Smooth muscle cell (in vitro differentiated cells): ENCODE measurements at regions not wholly inside any gene's neighbourhood (a gene's known extent, or its start where the extent isn't known, plus 50 kb on each side); places are given as distances from the start of the nearest gene placed in this dataset.

Source experiments
- DNase-seq: peaks from one replicate; lab custom pipeline; 2025; ENCODE audit not compliant: unreplicated experiment; lab: John Stamatoyannopoulos, UW
- H2AFZ ChIP-seq: fragments of 200-600 bp; sonication (generic); 2 replicates; pipeline ENCODE4 v1.6.0; 2016; ENCODE audit warnings: antibody characterized with exemption, low read depth, mild to moderate bottlenecking
- H3F3A ChIP-seq: fragments of 200-600 bp; sonication (generic); 2 replicates; pipeline ENCODE4 v1.6.0; 2017; ENCODE audit warnings: antibody characterized with exemption, low read depth
- H3K27ac ChIP-seq: fragments of 200-600 bp; sonication (generic); 2 replicates; pipeline ENCODE4 v1.5.1; 2016; ENCODE audit warnings: low read depth, mild to moderate bottlenecking
- H3K27me3 ChIP-seq: fragments of 200-600 bp; sonication (generic); 2 replicates; pipeline ENCODE4 v1.6.1; 2016; ENCODE audit warnings: low read depth, mild to moderate bottlenecking
- H3K36me3 ChIP-seq: fragments of 200-600 bp; sonication (generic); 2 replicates; pipeline ENCODE4 v1.5.1; 2016; ENCODE audit warnings: low read depth
- H3K4me1 ChIP-seq: fragments of 200-600 bp; sonication (generic); 2 replicates; pipeline ENCODE4 v1.5.1; 2016; ENCODE audit warnings: low read depth
- H3K4me2 ChIP-seq: fragments of 200-600 bp; sonication (generic); 2 replicates; pipeline ENCODE4 v1.6.0; 2016; ENCODE audit warnings: mild to moderate bottlenecking
- H3K4me3 ChIP-seq: fragments of 200-600 bp; sonication (generic); 2 replicates; pipeline ENCODE4 v1.5.1; 2016; ENCODE audit warnings: mild to moderate bottlenecking
- H3K79me2 ChIP-seq: fragments of 200-600 bp; sonication (generic); 2 replicates; pipeline ENCODE4 v1.6.0; 2016; ENCODE audit warnings: low read depth, mild to moderate bottlenecking
- H3K9ac ChIP-seq: fragments of 200-600 bp; sonication (generic); 2 replicates; pipeline ENCODE4 v1.6.0; 2016; ENCODE audit warnings: low read depth
- H3K9me3 ChIP-seq: fragments of 200-600 bp; sonication (generic); replicated peaks from 2 replicates; pipeline ENCODE4 v1.5.1; 2016; ENCODE audit warnings: low read depth
- H4K20me1 ChIP-seq: fragments of 200-600 bp; sonication (generic); 2 replicates; pipeline ENCODE4 v1.6.0; 2016; ENCODE audit warnings: low read depth
- WGBS: methylation state at CpG from one replicate; pipeline ENCODE4 v1.1.7; 2016; ENCODE audit warnings: low lambda C conversion rate; 5-methylcytosine and 5-hydroxymethylcytosine counted together
- TF ChIP-seq, protein P1 (sequence below): fragments of 200-600 bp; sonication (generic); IDR thresholded peaks from 2 replicates; pipeline ENCODE4 v1.5.1; 2017; ENCODE audit warnings: borderline replicate concordance, mild to moderate bottlenecking, antibody characterized with exemption; ENCODE audit not compliant: insufficient read depth, poor library complexity, severe bottlenecking

DNA sequence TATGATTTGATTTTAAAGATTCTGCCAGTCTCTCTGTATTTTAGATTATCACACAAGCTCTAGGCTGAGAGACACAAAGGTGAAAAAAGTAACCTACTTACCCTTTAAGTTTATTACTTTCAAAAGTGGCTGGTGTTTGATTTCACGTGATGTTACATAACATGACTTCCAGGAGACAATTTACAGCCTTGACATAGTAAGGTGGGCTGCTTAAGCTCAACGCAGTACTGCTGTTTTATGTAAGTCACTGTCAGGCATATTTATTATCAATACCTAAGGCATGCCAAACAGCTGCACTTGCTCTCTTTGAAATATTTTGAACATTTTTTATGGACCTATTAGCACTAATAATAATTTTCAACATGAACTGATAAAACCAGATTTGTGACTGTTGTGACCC, 451.5 kb upstream of the FAM241A start:
- Histone ChIP-seq H3K36me3 (no peaks in the 10 kb centered on the region), H3K4me2 (no peak overlapping the region), H4K20me1 (no peaks in the 10 kb centered on the region), H2AFZ (no peak overlapping the region), H3F3A (no peaks in the 10 kb centered on the region), H3K27me3 (no peaks in the 10 kb centered on the region), H3K9ac (no peak overlapping the region), H3K27ac (no peak overlapping the region), H3K4me1 (no peaks in the 10 kb centered on the region), H3K9me3 (no peaks in the 10 kb centered on the region), H3K4me3 (no peak overlapping the region), H3K79me2 (no peaks in the 10 kb centered on the region)
- TF ChIP-seq, protein P1, sequence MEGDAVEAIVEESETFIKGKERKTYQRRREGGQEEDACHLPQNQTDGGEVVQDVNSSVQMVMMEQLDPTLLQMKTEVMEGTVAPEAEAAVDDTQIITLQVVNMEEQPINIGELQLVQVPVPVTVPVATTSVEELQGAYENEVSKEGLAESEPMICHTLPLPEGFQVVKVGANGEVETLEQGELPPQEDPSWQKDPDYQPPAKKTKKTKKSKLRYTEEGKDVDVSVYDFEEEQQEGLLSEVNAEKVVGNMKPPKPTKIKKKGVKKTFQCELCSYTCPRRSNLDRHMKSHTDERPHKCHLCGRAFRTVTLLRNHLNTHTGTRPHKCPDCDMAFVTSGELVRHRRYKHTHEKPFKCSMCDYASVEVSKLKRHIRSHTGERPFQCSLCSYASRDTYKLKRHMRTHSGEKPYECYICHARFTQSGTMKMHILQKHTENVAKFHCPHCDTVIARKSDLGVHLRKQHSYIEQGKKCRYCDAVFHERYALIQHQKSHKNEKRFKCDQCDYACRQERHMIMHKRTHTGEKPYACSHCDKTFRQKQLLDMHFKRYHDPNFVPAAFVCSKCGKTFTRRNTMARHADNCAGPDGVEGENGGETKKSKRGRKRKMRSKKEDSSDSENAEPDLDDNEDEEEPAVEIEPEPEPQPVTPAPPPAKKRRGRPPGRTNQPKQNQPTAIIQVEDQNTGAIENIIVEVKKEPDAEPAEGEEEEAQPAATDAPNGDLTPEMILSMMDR: no peak
- DNase-seq: no peak
- 64% methylated on average over 2 of the region's 2 CpGs for WGBS

DNA sequence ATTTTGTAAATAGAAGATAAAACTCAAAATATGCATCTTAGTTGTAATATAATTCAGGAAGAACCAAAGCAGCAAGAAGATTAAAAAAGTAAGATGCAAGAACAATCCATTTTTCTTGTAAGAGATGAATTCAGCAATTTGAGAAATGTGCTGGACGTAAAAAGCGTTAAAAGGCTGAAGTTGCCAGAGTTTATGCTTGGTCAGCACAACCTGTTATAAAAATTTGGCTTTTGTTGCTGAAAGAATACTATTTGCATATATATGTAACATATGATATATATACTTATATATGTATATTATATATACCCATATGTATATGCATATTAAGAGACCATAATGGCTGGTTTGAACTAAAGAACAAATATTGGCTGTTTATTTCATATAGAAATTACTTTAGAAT, 449.6 kb upstream of the FAM241A start:
- no peaks in the 10 kb centered on the region for H3F3A ChIP-seq
- no peaks in the 10 kb centered on the region for H4K20me1 ChIP-seq
- no peaks in the 10 kb centered on the region for H3K27me3 ChIP-seq
- H3K4me2 ChIP-seq: no peak overlapping the region
- H3K9me3 ChIP-seq: no peaks in the 10 kb centered on the region
- no peak for DNase-seq
- H3K36me3 ChIP-seq: no peaks in the 10 kb centered on the region
- WGBS: 95% methylated on average over 2 of the region's 2 CpGs
- H3K4me1 ChIP-seq: no peaks in the 10 kb centered on the region
- no peak overlapping the region for H3K4me3 ChIP-seq
- no peak overlapping the region for H2AFZ ChIP-seq
- TF ChIP-seq, protein P1: no peak
- H3K27ac ChIP-seq: no peak overlapping the region
- H3K79me2 ChIP-seq: no peaks in the 10 kb centered on the region
- no peak overlapping the region for H3K9ac ChIP-seq

DNA sequence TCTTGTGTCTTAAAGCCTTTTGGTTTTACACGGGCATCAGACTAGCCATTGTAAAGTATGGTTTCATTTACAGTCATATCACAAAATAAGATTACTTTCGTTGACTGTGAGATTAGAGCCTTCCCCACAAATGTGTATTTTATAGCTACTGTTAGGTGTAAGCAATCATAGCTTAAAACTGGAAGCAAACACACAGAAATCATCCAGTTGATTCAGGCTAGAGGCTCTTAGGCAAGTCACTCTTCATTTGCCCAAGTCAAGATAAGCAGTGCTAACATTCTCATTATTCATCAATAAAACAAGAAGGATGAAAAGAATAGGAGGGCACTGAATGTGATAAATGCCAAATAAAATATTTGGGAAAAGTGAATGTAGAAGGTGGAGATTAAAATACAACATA, 448.7 kb upstream of the FAM241A start:
- no peak overlapping the region for H3K9ac ChIP-seq
- no peak for DNase-seq

More for the DNA sequence above, 448.7 kb upstream of the FAM241A start:
- H3K79me2 ChIP-seq: no peaks in the 10 kb centered on the region
- TF ChIP-seq, protein P1: no peak
- H3K4me1 ChIP-seq: no peaks in the 10 kb centered on the region
- H3K36me3 ChIP-seq: no peaks in the 10 kb centered on the region
- WGBS: 28% methylated on average over 2 of the region's 2 CpGs
- H3K4me3 ChIP-seq: no peak overlapping the region
- H3F3A ChIP-seq: no peaks in the 10 kb centered on the region
- H3K27me3 ChIP-seq: no peaks in the 10 kb centered on the region
- H2AFZ ChIP-seq: no peak overlapping the region
- H4K20me1 ChIP-seq: no peaks in the 10 kb centered on the region
- no peak overlapping the region for H3K4me2 ChIP-seq
- H3K27ac ChIP-seq: no peak overlapping the region
- no peaks in the 10 kb centered on the region for H3K9me3 ChIP-seq
